HL-60 (cell line): ENCODE measurements at regions not wholly inside any gene's neighbourhood (a gene's known extent, or its start where the extent isn't known, plus 50 kb on each side); places are given as distances from the start of the nearest gene placed in this dataset.

Experiments
- CTCF ChIP-seq: IDR thresholded peaks from one replicate; pipeline ENCODE4 v1.5.1; 2011; ENCODE audit warnings: low read length, control low read depth, inconsistent platforms; ENCODE audit not compliant: insufficient read depth
- REST ChIP-seq: IDR thresholded peaks from 2 replicates; pipeline ENCODE4 v1.6.1; 2012; ENCODE audit warnings: low read depth; ENCODE audit not compliant: insufficient replicate concordance

- TF ChIP-seq CTCF (no peak), REST (no peak)
Observed at GRCh38 chr2:176589287-176589686, 320.0 kb downstream of the MTX2 start.
